ENCODE measurements at regions not wholly inside any gene's neighbourhood (a gene's known extent, or its start where the extent isn't known, plus 50 kb on each side); places are given as distances from the start of the nearest gene placed in this dataset.

DNA sequence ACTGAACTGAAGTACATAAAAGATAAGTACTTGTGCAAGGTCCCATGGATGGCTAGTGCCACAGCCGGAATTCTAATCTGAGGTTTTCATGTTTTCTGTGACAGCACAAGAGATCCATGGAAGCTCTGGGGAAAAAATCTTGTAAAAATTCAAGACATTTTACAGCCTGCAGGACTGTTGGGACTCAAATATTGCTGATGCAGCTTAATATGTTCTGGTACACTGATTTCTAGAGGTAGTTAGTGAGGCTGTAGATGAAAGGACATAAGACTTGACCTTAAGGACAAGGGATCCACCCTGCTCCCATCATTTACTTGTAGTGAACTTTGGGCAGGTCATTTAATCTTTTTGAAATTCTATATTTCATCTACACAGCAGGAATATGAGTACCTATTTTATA is 390.4 kb downstream of the TLE4 start:
- no peak for DNase-seq

DNA sequence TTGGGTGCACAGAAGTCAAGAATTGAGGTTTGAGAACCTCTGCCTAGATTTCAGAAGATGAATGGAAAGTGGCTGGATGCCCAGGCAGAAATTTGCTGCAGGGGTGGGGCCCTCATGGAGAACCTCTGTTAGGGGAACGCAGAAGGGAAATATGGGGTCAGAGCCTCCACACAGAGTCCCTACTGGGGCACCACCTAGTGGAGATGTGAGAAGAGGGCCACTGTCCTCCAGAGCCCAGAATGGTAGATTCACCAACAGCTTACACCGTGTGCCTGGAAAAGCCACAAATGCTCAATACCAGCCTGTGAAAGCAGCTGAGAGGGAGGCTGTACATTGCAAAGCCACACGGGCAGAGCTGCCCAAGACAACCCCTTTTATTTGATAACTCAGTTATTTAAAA is 383.5 kb downstream of the TLE4 start:
- peak; percentile 11 for DNase-seq

DNA sequence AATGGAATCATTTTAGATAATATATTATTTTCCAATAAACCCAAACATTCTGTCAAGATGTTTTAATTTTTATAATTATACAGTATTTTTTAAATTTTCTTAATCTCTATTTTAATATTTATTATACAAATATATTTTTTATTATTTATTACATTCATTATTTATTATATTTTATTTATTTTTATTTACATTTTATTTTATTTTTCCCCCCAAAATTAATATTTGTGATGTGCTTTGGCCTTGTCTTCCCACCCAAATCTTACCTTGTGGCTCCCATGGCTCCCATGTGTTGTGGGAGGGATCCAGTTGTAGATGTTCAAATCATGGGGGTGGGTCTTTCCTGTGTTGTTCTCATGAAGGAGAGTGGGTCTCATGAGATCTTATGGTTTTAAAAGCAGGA is 382.1 kb downstream of the TLE4 start:
- no peak for DNase-seq

DNA sequence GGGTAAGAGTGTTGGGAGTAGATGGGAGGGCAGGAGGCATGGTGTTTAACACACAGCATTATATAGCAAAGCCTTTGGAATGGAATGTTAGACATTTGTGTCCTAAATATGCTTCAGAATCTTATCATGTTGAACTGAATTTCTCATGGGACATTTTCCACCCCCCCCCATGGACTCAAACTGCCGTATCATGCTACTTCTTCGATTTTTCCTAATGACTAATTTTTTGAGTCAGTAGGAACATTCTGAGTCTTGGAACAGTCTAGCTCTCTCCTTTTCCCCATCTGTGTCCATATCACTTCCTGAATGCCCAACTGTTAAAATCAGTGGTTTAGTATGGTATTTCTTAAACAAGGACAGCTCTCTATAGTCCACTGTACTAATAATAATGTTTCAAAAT is 380.6 kb downstream of the TLE4 start:
- DNase-seq = no peak

DNA sequence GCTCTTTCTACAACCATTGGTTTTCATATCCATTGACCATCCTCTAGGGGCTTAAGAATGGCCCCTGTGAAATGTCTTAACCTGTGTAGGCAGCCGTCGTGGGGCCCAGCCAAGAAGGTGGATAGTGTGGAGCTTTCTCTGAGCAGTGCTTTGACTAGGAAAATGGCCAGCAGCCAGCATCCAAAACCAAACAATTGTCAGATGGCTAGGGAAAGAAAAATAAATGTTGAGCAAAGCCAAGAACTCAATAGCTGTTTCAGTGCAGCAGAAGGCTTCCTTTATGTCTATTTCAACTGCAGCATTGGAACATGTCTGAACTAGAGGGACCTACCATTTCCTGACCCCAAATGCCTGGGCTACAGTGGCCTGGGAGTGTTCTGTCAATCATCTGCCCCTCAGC is 374.9 kb downstream of the TLE4 start:
- DNase-seq = no peak

DNA sequence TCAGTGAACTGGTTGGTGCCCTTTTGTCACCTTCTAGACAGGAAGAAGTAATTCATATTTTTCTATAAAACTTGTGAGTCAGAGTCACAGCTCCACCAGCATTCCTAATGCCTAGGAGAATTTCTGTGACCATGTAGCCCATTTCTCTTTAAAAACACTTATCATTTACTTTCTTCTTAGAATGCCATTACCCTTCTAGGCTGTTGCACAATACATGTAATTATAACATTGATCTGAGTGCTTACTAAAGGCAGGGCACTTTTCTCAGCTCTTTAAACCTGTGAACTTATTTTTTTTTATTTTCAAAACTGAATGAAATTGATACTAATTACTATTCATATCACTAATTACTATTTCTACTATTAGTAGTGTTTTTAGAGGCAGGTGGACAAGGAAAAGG is 373.7 kb downstream of the TLE4 start:
- no peak for DNase-seq

DNA sequence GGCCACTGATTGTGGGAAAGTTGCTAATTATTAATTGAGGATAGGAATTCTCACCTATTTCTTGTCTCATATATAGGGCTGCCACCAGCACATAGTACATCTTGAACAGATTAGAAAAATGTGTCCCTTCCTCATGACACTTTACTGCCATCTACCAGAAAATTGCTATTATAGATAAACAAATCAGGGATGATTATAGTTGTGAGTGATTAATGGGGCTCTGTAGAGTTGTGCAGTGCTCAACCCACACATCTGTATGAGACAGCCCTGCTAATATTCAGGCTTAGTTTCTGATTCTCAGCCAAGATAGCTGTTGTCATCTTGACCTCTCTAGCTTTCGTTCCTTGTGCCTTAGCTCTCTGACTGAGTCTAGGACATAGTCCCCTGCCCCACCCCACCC is 373.3 kb downstream of the TLE4 start:
- DNase-seq = no peak

DNA sequence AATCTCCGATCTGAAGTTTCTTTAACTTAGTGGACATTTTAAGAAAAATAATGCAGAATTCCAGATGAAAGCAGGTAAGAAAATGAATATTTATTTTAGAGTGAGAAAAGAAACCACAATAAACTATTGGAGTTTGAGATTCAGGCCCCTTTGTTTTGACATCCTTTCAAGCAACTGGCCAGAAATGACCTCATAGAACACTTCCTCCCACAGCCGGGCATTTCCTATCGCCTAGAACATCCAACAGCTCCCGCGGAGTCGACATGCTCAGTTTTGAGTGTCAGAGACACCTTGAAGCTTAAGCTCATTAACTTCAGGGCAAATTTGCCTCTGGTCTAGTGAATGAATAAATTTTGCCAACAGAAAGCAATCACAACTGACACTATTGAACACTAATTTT is 369.2 kb downstream of the TLE4 start:
- no peak for DNase-seq

DNA sequence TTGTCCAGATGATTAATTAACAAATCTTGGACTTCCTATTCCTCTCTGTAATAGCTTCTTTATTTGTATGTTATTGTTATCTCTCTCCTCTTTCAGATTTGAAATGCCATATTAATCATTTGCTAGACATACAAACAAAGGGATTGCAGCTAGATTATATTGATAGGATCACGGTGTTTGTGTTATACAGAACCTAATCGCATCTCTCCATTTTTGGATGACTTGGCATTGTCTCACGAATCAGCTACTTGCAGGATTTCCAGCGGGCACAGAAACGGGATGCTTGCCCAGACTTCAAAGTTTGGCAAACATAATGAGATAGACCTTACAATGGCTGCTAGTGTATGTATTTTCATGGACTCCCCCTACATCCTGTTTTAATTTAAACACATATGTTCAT is 368.1 kb downstream of the TLE4 start:
- DNase-seq = no peak

DNA sequence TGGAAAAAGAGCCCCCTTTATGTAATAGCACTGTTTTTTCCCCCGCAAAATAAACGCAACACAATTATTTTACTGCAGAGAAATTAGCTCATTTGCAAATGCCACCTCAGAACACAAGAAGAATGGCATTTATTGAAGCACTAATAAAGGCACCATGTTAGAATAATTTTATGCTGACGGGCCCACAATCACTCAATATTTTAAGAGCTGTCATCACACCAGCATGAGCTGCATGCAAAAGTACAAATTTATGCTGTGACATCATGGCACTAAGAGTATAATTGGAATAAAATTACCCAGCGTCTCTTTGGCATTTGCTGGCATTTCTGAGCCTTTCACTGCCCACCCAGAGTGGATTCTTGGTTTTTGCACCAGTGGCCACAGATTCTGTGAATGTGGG is 364.6 kb downstream of the TLE4 start:
- DNase-seq = no peak

DNA sequence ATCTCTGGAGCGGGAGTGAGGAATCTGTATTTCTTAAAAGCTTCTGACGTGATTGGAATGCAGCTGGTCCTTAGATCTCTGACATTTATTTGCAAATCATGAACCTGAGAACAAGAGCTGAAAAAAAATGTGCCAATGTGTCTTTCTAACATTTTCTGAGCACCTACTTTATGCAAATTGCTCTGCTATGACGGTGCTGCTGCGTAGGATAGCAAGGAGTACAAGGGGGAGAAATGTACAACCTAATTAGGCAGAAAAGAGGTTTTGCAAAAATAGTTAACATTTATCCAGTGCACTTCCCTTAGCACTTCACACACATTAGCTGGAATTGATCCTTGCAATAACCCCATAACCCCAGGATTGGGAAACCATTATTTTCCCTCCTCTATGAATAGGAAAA is 357.5 kb downstream of the TLE4 start:
- DNase-seq = no peak

DNA sequence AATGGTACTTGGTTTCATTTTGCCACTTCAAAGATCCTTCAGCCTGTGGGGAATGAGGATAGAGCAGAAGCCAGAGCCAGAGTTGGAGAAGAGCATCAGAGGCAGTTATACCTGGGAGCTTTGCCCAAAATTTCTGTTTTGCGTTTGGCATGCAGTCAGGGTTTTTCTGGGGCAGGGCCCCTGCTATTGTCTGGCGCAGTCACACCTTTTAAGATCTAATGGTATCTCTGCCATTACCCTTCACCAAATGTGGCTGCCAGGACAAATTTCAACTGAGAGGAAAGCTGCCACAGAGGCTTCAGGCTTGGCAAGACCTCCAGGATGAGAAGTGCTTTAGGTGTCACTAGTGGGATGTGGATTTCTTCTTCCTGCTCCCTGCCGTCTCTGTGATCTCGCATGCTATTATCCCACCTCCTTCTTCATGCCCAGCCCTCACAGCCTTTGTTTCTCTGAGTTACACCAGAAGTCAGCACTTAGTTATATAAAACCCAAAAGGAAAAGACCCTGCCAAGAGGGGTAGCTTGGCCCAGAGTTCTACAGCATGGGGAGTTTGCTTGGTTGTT is 357.0 kb downstream of the TLE4 start:
- DNase-seq = no peak

DNA sequence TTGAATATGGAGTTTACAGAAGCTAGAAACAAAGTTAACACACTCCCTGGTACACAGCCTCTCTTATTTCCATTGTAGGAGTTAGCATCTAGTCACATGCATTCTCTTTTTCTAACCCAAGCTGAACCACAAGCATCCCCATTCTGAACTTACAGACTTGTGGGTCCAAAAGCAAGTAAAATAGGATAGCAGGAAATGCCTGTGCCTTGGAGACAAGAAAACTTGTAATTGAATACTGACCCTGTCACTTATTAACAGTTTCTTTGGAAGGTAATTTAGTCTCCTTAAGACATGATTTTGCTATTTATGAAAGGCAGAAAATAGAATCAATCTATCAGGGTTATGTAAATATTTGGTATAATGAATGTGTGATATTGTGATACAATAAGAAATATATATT is 353.6 kb downstream of the TLE4 start:
- DNase-seq = no peak

DNA sequence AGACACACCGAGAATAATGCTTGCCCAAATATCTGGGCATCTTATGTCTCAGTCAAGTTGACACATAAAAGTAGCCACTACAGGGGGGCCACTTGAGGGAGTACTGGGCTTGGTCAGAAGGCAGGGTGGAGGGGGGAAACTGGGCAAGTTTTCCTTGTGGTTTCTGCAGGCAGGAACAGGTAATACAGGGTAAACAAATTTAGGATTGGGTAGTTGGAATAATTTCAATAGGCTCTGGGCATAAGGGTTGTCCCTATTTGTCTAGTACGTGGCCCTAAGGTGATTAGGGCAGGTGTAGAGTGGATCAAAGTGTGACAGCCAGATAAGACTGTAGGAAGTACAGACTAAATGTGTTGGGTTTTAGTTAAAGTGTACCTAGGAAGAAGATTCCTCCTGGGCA is 353.1 kb downstream of the TLE4 start:
- DNase-seq = no peak

DNA sequence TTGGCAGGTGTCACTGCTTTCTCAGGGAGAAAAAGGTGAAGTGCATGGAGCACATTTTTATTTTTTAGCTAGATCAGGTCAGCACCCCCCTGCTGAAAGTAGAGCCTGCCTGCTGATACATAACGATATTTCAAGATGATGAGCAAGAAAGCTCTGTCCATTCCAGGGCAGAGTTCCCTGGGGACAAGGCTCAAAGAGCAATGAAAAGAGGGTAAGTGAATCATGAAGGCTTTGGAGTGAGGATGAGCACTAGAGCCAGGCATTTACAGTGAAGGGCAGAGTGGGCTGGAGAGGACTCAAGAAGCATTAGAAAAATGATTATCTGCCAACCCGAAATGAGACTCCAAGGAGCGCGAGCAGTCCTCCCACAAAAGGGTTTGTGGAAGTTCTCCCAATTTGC is 345.7 kb downstream of the TLE4 start:
- no peak for DNase-seq

DNA sequence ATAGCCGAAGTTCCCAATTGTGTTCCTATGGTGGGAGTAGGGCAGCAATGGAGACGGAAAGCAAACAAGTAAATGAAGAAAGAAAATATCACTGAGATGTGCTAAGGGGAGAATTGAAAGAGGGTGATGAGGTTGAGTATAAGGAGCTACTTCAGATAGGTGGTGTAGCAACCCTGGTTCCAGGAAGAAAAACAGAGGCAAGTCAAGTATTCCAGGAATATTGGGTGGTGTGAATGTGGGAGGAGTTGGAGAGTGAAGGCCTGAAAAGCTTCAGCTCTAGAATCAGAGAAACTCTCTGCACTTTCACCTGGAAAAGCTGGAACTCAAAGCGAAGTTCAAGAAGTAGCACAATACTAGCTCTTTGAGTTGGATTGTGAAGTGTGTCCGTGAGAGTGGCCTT is 342.1 kb downstream of the TLE4 start:
- no peak for DNase-seq

DNA sequence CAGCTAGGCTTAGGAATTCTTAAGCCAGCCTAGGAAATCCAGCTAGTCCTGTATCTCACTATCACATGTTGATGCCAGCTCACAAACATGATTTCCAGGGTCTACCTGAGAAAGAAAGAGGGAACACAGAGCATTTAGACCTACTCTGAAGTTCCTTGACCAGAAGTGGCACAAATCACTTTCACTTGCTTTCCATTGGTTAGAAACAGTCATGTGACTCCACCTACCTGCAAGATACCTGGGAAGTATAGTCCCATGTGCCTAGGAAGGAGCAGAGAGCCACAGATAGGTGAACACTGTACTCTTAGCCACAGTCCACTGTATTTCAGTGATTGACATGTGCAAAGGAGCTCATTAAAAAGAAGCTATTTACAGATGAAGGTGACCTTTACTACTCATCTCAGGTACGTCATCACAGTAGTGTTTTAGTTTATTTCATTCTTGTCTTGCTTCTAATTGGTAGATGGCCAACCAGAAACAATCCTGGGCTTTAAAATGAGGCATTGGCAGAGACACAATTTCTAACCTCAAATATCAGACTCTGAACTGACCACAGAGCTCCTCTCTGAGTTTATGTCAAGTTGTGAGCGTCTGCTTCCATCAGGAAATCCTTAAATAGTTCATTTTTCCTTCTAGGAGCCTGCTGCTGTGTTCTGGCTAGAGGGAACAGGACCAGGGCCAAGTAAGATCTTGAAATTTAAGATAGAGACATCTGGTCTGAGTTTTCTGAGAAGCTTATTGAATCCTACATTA is 340.7 kb downstream of the TLE4 start:
- no peak for DNase-seq

DNA sequence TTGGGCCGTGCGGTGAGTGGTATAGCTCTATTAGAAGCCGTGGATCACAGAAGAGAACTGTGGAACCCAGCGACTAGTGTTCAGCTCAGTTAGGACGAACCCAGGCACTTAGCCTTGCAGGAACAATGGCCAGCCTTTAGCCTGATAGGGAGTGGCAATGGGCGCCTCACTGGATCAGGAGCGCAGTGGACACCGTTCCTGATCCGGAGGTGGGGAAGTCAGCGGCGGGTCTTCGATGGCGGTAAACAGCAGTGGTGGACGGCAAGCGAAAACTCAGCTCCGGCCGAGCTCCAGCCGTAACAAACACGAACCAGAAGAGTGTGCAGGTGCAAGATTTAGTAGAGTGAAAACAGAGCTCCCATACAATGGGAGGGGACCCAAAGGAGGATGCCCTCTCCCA is 340.0 kb downstream of the TLE4 start:
- no peak for DNase-seq

DNA sequence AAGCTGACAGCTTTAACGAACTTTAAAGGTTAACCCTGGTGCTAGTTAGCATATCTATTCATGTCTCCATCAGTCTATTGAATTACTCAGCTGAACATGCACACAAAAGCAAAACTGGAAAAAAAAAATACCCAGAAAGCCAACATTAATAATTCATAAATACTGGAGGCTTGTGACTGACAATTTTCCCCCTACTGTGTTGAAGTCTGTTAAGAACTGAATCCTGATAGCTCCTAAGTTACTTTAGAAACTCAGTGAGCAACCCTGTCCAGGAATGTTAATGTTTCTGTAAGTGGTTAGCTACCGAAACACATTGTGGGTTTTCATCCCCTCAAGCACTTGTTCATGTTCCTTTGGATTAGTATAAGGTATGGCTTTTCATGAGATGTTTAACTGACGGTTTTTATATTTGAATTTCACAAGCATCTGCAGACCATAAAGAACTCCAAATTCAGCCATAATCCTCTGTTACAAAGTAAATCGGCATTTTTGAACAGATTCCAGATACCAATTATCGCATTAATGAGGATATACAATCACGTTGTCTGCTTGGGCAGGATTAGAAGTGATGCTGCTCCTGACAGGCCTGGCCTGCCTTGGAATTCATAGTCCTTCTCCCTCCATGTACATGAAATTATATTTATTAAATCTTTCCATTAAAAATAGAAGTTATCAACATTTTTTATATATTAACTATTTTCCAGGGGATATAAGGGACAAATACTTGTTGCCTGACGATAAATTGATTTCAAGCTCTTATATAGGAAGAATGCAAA is 331.2 kb downstream of the TLE4 start:
- no peak for DNase-seq

DNA sequence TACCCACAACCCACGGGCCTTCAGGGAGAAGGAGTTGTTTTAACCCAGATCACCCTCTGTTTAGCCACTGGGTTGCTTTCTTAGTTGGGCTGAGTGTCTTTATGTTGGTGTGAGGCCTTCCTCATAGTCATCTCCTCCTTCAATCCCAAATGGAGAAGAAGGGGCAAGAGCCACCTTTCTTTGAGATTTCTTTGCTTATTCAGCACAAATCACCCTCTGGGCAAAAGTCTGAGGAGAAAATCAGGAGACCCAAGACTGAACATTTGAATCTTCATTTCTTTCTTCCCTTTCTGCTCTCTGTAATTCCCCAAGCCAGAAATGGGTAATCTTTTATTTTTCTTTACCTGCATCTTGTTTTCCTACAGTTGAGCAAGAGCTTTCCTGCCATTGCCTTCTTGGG is 329.0 kb downstream of the TLE4 start:
- no peak for DNase-seq

DNA sequence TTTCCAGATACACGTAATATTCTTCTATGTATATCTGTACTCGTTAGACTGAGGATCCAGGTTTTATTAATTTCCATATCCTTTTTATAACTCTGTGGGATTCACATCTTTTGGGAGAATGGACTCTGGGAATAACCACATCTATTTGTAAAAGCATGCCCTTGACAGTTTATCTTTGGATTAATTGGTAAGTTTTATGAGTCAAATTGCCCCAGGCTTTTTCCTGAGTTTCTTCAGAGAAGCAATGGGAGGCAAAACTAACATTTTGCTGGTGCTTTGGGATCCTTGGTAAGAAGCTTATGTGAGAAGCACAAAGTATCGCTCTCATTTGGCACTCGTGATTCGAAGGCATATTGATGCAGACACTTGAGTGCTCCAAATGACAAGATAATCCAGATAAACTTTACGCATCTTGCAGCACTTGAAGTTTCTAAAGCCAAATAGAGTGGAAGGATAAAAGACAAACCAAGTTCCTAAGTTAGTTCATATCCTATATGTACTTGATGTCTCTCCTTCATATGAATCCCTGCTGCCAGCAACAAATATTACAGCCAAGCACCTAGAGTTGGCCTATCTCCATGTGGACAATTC is 324.7 kb downstream of the TLE4 start:
- no peak for DNase-seq

DNA sequence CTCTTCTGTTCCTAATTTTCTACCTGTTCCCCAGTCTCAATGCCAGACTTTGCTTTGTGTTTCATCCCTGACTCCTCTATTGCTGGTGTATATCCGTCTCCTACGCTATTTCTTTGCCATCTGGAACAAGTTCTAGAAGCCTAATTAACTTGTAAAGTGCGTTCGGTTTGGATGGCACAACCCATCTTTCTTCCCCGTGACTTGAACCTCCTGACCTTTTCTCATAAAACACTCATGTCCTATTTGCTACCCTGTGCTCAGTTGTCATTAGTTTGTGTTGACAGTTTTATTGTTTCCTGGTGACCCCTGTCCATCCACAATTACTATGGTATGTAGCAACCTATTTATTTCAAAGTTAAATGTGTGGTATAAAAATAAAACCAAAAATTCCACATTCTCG is 323.5 kb downstream of the TLE4 start:
- DNase-seq = no peak

DNA sequence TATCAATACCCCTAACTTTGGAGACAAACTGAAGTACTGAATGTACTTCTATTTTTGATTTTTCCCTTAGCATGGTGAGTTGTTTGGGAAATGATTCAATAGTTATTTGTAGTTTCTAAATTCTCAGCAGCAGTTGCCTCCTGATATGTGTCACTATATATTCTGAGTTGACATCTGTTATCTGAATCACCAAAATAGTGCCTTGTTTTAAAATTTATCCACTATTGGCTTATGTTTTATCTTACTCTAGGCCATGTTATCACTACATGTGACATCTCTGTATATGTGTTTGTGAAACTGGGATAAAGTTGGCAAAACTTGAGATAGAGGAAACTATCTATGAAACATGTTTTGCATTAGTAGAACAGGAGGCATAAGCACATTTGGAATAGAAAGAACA is 317.6 kb downstream of the TLE4 start:
- DNase-seq = no peak
